ENCODE measurements at regions not wholly inside any gene's neighbourhood (a gene's known extent, or its start where the extent isn't known, plus 50 kb on each side); places are given as distances from the start of the nearest gene placed in this dataset.

GRCh38 chr13:66003558-66003957 lies 1226.6 kb downstream of the PCDH9 start:
- TF ChIP-seq YY1 (IDR thresholded peaks at IDR 0.05; ENCODE audit: insufficient read depth, insufficient read length) (no peak), SUZ12 (IDR thresholded peaks at IDR 0.05; ENCODE audit: extremely low read depth, insufficient read depth, insufficient read length) (no peak)
